Ishikawa (cell line): ENCODE measurements at regions not wholly inside any gene's neighbourhood (a gene's known extent, or its start where the extent isn't known, plus 50 kb on each side); places are given as distances from the start of the nearest gene placed in this dataset.

Experiments
- CEBPB ChIP-seq: IDR thresholded peaks from 2 replicates; pipeline ENCODE4 v1.6.1; 2012
- CREB1 ChIP-seq: IDR thresholded peaks from 2 replicates; pipeline ENCODE4 v1.6.1; 2012; ENCODE audit warnings: low read depth
- EGR1 ChIP-seq: IDR thresholded peaks from 2 replicates; pipeline ENCODE4 v1.6.1; 2012
- EP300 ChIP-seq: IDR thresholded peaks from 2 replicates; pipeline ENCODE4 v1.6.1; 2012; ENCODE audit warnings: borderline replicate concordance
- FOXM1 ChIP-seq: IDR thresholded peaks from 2 replicates; pipeline ENCODE4 v1.6.1; 2012; ENCODE audit warnings: low read depth, borderline replicate concordance
- MAX ChIP-seq: IDR thresholded peaks from 2 replicates; pipeline ENCODE4 v1.6.1; 2012
- NFIC ChIP-seq: IDR thresholded peaks from 2 replicates; pipeline ENCODE4 v1.6.1; 2012
- RAD21 ChIP-seq: IDR thresholded peaks from 2 replicates; pipeline ENCODE4 v1.6.1; 2012; ENCODE audit warnings: low read depth
- TAF1 ChIP-seq: IDR thresholded peaks from 2 replicates; pipeline ENCODE4 v1.6.1; 2012; ENCODE audit warnings: low read depth, mild to moderate bottlenecking
- TCF12 ChIP-seq: IDR thresholded peaks from 2 replicates; pipeline ENCODE4 v1.6.1; 2012; ENCODE audit warnings: low read depth
- TEAD4 ChIP-seq: IDR thresholded peaks from 2 replicates; pipeline ENCODE4 v1.6.1; 2012
- USF1 ChIP-seq: IDR thresholded peaks from 2 replicates; pipeline ENCODE4 v1.6.1; 2012
- YY1 ChIP-seq: IDR thresholded peaks from 2 replicates; pipeline ENCODE4 v1.6.1; 2012; ENCODE audit warnings: low read depth
- ZBTB7A ChIP-seq: IDR thresholded peaks from 2 replicates; pipeline ENCODE4 v1.6.1; 2012; ENCODE audit warnings: low read depth
- TF ChIP-seq, protein P1 (sequence below): IDR thresholded peaks from 2 replicates; pipeline ENCODE4 v1.6.1; 2012; ENCODE audit warnings: low read depth, mild to moderate bottlenecking

- TF ChIP-seq EP300 (no peak), USF1 (no peak), FOXM1 (no peak), NFIC (no peak), CEBPB (no peak), ZBTB7A (no peak), RAD21 (no peak), TCF12 (no peak), EGR1 (no peak), TAF1 (no peak), MAX (no peak), TEAD4 (no peak), YY1 (no peak), CREB1 (no peak)
- TF ChIP-seq, protein P1, sequence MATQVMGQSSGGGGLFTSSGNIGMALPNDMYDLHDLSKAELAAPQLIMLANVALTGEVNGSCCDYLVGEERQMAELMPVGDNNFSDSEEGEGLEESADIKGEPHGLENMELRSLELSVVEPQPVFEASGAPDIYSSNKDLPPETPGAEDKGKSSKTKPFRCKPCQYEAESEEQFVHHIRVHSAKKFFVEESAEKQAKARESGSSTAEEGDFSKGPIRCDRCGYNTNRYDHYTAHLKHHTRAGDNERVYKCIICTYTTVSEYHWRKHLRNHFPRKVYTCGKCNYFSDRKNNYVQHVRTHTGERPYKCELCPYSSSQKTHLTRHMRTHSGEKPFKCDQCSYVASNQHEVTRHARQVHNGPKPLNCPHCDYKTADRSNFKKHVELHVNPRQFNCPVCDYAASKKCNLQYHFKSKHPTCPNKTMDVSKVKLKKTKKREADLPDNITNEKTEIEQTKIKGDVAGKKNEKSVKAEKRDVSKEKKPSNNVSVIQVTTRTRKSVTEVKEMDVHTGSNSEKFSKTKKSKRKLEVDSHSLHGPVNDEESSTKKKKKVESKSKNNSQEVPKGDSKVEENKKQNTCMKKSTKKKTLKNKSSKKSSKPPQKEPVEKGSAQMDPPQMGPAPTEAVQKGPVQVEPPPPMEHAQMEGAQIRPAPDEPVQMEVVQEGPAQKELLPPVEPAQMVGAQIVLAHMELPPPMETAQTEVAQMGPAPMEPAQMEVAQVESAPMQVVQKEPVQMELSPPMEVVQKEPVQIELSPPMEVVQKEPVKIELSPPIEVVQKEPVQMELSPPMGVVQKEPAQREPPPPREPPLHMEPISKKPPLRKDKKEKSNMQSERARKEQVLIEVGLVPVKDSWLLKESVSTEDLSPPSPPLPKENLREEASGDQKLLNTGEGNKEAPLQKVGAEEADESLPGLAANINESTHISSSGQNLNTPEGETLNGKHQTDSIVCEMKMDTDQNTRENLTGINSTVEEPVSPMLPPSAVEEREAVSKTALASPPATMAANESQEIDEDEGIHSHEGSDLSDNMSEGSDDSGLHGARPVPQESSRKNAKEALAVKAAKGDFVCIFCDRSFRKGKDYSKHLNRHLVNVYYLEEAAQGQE, result no peak
Observed at GRCh38 chr3:159821110-159821509, 167.5 kb upstream of the IL12A start.

DNA sequence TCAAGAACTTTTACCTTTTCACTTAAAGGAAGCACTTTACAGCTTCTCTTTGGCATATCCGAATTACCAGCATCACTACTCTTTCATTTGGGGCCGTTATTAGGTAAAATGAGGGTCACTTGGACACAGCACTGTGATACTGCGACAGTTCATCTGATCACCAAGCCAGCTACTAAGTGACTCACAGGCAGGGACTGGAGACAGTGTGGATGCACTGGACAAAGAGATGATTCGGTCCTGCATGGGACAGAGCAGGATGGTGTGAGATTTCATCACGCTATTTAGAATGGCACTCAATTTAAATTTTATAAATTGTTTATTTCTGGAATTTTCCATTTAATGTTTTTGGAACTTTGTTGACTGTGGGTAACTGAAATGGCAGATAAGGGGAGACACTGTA lies 166.9 kb upstream of the IL12A start:
- TF ChIP-seq TAF1 (no peak), TEAD4 (no peak), MAX (no peak), EGR1 (no peak), USF1 (no peak), RAD21 (no peak)

- TF ChIP-seq TCF12 (no peak), CREB1 (no peak), YY1 (no peak), RAD21 (no peak), CEBPB (no peak), NFIC (no peak), MAX (no peak), ZBTB7A (no peak), USF1 (no peak), FOXM1 (no peak), EGR1 (no peak), EP300 (no peak), TAF1 (no peak), TEAD4 (no peak)
- TF ChIP-seq, protein P1, result no peak
Observed at GRCh38 chr3:159823780-159824179, 164.9 kb upstream of the IL12A start.

- no peak for TF ChIP-seq EGR1
- no peak for TF ChIP-seq FOXM1
- TF ChIP-seq, protein P1, result no peak
- TF ChIP-seq CREB1, result no peak
- peak; percentile 86 for TF ChIP-seq TEAD4
- TF ChIP-seq NFIC, result peak; percentile 64
- peak; percentile 33; the same call in 1 of the 2 replicates for TF ChIP-seq CEBPB
- 0 out of 2 replicates have a peak, but pooled peaks have one; percentile 16 for TF ChIP-seq MAX
- TF ChIP-seq ZBTB7A, result no peak
- TF ChIP-seq TCF12, result peak; percentile 29; the same call in 1 of the 2 replicates
- TF ChIP-seq RAD21, result no peak
- TF ChIP-seq TAF1, result no peak
- TF ChIP-seq YY1, result no peak
- TF ChIP-seq USF1, result no peak
- TF ChIP-seq EP300, result peak; percentile 60
Observed at GRCh38 chr3:159824333-159824732, 164.3 kb upstream of the IL12A start.
